A549 (cell line): ENCODE measurements at regions not wholly inside any gene's neighbourhood (a gene's known extent, or its start where the extent isn't known, plus 50 kb on each side); places are given as distances from the start of the nearest gene placed in this dataset.
"Not testable (repeated sequence)": the region's sequence is repeated elsewhere in the genome, so short reads cannot be mapped to it uniquely, and the experiment has no call there.

Experiments
- CBX8 ChIP-seq: fragments of 200-600 bp; sonication (generic); IDR thresholded peaks from 2 replicates; pipeline ENCODE4 v1.6.1; 2016
- EP300 ChIP-seq, 2 experiments: fragments of >200 bp; sonication (Bioruptor Twin); formaldehyde crosslinking; IDR thresholded peaks; 2 replicates in 1 of 2; 3 replicates in 1 of 2; pipeline ENCODE4 v1.6.1; 2016 to 2017
- FOSB ChIP-seq: fragments of 250-450 bp; sonication (Bioruptor Pico); IDR thresholded peaks from 2 replicates; pipeline ENCODE4 v1.5.0; 2020; ENCODE audit warnings: mild to moderate bottlenecking, moderate library complexity
- FOSL2 ChIP-seq, 2 experiments: fragments of 450-650 bp in 1 of 2; fragments of >200 bp in 1 of 2; sonication (Bioruptor Twin) in 1 of 2; formaldehyde crosslinking; IDR thresholded peaks; 2 replicates each; pipeline versions ENCODE4 v1.5.0 to v1.6.1; 2016 to 2020; ENCODE audit warnings: mild to moderate bottlenecking in 1 of 2, moderate library complexity in 1 of 2
- GATA3 ChIP-seq: IDR thresholded peaks from 2 replicates; pipeline ENCODE4 v1.6.1; 2012; ENCODE audit warnings: borderline replicate concordance
- JUNB ChIP-seq: fragments of >200 bp; sonication (Bioruptor Twin); formaldehyde crosslinking; IDR thresholded peaks from 2 replicates; pipeline ENCODE4 v1.6.1; 2016
- MAFK ChIP-seq: fragments of 450-650 bp; IDR thresholded peaks from 2 replicates; pipeline ENCODE4 v1.6.1; 2014; ENCODE audit not compliant: partially characterized antibody
- POLR2A ChIP-seq: IDR thresholded peaks from 2 replicates; pipeline ENCODE4 v1.6.1; 2012; ENCODE audit warnings: mild to moderate bottlenecking, low read length
- RCOR1 ChIP-seq: fragments of 150-350 bp; IDR thresholded peaks from 2 replicates; pipeline ENCODE4 v1.6.1; 2014; ENCODE audit warnings: antibody characterized with exemption, low read length, low read depth
- ZNF302 ChIP-seq: fragments of 250-450 bp; sonication (Bioruptor Pico); IDR thresholded peaks from 2 replicates; pipeline ENCODE4 v1.9.0; 2021; ENCODE audit warnings: inconsistent platforms, mild to moderate bottlenecking, moderate library complexity
- TF ChIP-seq, protein P1 (sequence below): fragments of >200 bp; sonication (Bioruptor Twin); formaldehyde crosslinking; IDR thresholded peaks from 3 replicates; pipeline ENCODE4 v1.5.1; 2016

DNA sequence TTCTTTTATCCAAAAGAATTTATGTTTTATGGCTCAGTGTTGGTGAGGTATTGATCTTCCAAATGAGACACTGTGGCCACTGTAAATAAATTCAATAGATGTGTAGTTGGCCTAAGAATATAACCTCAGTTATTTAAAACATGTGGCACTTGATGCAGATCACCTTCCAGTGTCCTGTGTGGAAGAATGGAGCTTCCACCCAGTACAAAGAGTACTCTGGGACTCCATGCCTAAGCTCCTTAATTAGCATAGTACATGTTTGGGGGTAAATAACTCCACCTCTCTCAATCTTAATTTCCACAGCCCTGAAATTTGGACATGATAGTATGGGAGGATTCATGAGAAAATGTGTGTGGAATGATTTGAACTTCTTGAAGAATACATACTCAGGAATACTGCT, 105.7 kb downstream of the SPDYE17 start:
- TF ChIP-seq EP300 (IDR thresholded peaks at IDR 0.05); MAFK; CBX8; ZNF302; POLR2A; RCOR1; GATA3; FOSB (CRISPR knock-in tag); FOSL2 (IDR thresholded peaks at IDR 0.05); FOSL2 (CRISPR knock-in tag; IDR thresholded peaks at IDR 0.05); JUNB: not testable (repeated sequence)
- TF ChIP-seq, protein P1, sequence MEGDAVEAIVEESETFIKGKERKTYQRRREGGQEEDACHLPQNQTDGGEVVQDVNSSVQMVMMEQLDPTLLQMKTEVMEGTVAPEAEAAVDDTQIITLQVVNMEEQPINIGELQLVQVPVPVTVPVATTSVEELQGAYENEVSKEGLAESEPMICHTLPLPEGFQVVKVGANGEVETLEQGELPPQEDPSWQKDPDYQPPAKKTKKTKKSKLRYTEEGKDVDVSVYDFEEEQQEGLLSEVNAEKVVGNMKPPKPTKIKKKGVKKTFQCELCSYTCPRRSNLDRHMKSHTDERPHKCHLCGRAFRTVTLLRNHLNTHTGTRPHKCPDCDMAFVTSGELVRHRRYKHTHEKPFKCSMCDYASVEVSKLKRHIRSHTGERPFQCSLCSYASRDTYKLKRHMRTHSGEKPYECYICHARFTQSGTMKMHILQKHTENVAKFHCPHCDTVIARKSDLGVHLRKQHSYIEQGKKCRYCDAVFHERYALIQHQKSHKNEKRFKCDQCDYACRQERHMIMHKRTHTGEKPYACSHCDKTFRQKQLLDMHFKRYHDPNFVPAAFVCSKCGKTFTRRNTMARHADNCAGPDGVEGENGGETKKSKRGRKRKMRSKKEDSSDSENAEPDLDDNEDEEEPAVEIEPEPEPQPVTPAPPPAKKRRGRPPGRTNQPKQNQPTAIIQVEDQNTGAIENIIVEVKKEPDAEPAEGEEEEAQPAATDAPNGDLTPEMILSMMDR, result not testable (repeated sequence)
